ENCODE measurements at regions not wholly inside any gene's neighbourhood (a gene's known extent, or its start where the extent isn't known, plus 50 kb on each side); places are given as distances from the start of the nearest gene placed in this dataset.

DNA sequence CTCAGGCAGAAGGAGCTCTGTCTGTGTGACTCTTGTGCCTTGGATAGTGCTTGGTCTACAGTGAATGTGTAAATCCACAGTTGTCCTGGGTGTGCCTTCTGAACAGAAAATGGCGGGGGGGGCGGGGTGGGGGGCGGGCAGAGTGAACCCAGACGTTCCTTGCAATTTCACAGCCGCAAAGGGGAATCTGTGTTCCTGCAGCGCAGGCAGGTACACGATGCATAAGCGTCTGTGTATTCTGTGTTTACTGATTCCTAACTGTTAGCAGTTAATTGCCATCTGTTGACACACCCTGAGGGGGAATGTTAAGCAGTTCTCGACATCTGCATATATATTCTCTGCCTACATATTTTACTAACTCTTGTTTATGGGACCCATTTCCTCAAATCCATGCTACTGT lies 123.5 kb upstream of the ZFHX3 start:
- peak; percentile 3 for DNase-seq

DNA sequence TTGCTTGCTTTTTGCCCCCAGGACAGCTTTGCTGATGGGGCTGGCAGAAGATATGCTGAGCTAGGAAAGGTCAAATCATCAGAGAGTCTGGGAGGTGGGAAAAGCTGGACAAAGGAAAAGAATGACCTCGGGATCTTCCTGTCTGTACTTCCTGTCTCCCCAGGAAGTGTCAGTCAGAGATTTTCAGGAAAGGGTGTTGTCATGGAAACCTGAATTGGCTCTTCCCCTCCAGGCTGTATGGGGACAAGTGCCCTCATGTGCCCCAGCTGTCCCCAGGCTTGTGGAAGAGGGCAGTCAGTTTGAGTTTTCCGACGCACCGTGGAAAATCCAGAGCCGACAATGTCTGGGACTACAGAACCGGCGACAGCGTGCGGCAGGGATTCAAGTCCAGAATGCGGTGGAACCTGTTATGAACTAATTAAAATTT lies 122.7 kb upstream of the ZFHX3 start:
- no peak for DNase-seq

DNA sequence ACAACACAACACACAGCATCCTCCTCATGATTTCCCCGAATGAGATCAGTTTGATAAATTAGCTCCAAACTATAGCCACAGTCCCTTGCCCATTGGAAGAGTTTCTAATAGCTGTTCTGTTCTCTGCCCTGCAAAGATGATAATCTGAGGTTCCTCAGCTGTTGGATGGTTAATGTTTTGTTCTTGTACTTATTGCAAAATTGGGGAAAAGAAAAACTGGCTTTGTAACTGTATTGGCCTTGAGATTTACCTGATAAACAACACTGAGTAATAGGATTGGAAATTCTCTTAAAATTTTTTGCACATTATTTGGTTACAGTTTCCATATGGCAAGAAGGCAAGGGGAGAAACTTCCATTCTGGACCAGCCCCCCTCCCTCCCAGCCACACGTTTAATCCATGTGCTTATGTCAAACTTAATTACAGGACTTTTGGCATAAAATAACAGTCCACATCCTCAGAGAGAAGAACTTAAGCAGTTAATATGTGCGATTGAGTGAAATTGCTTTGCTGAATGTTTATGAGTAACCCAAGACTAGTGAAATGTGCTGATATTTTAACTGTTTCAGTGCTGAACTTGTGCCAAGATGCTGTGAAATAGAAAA lies 119.1 kb upstream of the ZFHX3 start:
- DNase-seq = no peak

DNA sequence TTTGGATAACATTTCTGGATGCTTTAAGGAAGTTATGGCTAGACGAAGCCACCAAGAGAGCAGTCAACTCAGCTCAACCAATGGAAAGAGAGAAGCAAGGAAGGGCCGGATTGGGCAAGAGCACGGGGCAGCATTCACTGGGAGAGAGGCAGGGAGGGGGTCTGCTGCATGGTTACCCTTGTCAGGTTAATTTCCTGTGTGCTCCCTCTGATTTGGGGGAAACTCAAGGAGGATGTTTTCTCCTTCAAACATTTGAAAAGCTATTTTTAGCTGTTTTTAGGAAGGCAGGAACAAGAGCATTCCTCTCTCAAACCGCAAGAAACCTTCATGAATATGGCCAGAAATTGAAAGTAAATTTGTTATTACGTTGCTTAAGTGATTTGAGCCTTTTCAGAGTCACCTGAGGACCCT lies 118.5 kb upstream of the ZFHX3 start:
- DNase-seq = no peak

DNA sequence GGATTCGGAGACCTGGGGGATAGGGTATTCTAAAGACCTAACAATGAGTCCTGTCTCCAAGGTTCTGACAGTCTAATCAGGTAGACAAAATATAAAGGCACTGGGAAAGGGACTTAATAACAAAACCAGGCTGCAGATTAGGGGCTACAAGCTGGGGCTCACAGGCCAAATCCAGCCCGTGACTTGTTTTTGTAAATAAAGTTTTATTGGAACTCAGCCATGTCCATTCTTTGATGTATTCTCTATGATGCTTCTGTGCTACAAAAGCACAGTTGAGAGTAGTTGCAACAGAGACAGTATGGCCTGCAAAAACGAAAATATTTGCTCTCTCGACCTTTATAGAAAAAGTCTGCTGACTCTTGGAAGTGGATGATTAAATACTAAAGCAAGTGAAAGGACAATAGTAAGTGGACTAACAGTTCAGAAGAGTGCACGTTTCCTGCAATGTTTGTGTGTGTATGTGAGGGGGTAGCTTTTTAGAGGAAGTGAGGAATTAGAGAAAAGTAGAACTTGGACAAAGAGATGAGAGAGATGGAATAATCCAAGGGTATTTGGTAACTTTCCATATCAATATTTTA lies 115.4 kb upstream of the ZFHX3 start:
- no peak for DNase-seq

DNA sequence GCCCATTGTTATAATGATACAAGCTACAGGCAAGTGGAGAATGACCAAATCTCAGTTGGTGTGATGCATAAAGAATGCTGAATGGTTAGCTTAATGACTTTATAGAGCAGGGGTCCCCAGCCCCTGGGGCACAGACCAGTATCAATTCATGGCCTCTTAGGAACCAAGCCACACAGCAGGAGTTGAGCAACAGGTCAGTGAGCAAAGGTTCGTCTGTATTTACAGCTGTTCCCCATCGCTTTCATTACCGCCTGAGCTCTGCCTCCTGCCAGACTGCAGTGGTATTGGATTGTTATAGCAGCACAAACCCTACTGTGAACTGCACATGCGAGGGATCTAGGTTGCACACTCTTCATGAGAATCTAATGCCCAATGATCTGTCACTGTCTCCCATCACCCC lies 114.0 kb upstream of the ZFHX3 start:
- no peak for DNase-seq

DNA sequence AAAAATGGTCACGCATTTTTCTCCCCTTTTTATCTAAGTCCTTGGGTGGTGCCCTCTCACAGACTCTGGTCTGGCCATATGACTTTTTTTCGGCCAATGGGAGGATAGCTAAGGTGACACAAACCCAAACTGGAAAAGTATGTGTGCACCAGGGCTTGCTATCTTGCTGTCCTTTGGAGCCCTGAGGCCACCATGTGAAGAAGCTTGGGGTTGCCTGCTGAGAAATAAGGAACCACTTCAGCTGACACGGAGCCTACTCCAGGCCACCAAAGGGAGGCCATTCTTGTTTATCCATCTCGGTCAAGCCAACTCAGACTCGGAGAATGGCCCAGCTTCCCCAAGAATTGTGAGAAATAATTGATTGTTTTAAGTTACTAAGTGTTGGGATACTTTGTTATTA lies 111.4 kb upstream of the ZFHX3 start:
- DNase-seq = no peak

DNA sequence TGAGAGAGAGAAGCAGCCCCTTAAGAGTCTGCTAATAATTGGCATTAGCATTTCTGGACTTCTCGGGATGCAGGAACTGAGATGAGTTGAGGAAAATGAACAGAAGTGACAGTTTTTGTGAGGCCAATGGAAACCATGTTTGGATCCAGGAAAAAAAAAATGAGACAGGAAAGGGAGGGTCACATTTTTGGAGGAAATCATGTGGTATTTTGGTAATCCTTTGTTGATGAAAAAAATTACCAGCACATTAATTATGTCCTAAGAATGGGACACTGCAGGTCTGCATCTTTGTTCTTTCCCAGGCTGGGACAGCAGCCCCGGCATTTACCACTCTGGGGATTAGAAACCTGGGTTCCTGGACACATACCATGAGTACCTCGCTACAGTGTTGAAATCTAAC lies 109.9 kb upstream of the ZFHX3 start:
- no peak for DNase-seq

DNA sequence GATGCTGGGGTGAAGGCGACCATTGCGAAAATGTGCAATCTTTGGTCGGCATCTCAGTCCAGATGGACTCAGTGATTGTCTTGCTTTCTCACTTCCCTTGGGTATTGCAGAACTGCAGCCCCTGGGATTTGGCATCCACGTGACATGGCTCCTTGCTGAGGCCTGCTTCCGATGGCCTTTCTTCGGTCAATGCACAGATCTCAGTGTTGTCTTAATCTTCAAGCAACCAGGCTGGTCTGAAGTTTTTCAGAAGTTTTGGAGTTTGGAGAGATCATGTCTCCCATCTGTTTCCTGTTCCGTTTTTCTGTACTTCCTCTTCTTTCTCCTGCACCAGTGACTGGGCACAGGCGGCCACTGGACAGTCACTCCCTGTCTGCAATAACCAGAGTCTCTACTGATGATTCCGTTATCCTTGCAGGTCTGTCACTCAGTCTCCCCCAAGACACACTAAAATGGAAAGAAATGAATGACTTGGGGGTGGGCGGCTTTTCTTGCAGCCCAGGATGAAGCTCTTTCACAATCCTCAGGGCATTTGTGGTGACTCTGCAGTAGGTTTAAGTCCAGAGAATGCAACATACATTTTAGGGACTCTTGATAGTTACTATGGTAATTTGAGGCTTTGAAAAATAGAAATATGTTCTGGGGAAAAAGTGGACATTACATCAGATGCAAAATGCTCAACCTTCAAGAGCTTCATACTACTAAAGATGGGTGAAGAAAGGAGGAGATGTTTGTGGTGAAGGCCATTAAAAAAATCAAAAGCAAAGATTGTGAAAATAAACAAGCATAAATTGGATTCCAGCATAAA lies 106.3 kb upstream of the ZFHX3 start:
- DNase-seq = no peak

DNA sequence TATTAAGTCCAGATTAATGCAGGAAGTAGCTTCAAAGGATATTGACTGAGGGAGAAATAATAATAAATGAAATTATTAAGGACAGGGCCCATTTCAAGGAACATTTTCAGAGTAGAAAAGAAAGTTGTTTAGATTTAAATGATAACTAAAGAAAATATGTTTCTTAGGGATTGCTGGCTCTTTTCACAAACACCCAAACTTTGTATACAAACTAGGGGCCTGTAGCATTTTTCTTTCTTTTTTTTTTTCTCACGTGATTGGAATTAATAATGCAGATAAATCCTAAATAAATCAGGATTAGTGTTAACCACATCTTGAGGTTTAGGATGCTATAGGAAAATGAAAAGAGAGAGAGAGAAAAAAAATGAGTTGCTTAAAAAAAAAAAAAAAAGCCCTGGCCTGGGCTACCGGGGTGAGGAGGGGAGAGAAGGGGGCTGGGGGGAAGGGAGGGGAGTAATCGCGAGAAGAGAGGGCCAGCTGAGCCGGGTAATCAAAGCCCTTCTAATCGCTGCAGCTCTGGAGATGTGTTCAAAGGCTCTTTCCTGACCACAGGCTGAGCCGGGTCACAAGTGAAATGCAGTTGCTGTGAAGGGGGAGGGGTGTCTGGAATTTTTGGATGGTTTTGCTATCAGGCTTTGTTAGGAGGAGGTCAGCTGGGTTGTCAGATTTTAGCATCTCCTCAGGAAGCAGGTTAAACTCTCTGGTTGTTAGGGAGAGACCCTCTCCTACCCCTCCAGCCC lies 104.6 kb upstream of the ZFHX3 start:
- DNase-seq = no peak

DNA sequence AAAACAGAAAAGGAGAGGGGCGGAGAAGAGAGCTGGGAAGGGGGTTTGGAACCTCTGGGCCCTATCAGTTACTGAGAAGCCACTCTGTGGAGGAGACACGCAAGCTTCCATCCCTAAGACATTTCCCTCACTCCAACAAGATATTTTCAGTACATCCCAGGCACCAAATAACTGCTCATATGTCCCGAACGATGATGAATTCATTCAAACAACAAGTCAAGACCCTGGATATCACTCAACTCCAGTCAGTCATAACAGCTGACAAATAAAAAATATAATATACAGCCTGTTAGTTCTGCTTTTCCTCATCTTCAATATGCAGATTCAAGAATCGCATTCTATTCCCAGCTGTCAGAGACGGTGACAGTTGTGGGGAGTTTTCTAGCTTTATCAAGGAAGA lies 104.0 kb upstream of the ZFHX3 start:
- DNase-seq = no peak

DNA sequence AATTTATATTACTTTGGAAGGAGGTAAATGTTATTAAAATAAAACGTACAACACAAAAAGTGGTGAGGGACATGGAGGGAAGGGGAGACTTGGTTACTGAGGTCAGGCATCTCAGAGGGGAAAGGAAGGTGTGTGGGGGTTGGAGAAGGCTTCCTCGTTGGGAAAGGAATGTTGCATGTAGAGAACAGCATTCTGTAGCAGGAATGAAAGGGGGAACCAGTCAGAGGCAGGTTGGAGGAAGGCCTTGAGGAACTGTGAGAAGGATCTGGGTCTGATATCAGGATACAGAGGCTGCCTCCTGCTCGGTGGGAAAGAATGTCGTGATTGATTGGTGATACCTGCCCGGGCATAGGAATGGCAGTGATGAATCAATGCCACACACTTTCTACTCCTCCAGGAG lies 103.3 kb upstream of the ZFHX3 start:
- no peak for DNase-seq

DNA sequence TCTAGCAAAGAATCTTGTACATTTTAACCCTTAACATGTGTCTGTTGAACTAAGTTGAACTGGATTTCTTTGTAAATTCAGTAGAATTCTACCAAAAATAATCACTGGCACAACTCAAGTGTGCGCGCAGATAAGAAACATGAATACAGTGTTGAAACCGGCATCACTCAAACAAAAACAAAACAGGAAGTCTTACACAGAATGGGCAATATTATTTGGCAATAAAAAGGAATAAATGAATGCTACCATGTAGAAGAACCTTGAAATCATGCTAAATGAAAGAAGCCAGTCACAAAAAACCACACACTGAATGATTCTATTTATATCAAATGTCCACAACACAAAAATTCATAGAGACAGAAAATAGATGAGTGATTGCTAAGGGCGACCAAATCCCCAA lies 102.9 kb upstream of the ZFHX3 start:
- DNase-seq = no peak

DNA sequence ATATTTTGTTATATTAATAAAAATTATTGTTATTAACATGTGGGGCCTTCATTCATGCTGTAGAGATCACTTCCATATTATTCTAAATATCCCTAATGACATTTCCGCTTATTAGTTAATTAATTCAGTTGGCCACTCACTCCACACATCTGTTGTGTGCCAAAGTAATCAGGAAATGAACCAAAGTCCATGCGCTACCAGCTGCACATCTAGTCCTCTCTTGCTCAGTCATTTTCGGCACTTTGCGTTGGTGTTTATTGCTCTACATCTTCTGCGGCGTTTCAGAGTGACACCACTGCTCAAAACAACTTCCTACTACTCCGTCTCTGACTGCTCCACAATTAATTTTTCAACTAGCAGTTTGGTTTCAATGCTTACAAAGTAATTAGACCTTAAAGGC lies 101.4 kb upstream of the ZFHX3 start:
- no peak for DNase-seq

DNA sequence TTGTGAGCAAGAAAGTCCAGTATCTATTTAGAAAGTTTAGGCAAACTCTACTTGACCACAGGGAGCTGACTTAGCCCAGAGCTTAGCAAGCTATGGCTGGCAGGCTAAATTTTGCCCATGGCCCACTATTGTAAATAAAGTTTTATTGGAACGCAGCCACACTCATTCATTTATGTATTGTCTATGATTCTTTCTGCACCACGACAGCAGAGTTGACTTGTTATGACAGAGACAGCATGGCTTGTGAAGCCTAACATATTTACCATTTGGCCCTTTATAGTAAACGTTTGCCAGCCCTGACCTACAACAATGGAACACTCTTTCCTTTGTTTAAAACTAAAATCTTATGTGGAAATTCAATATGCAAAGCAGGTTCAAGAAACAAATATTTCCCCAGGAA lies 100.0 kb upstream of the ZFHX3 start:
- peak; percentile 0 for DNase-seq

DNA sequence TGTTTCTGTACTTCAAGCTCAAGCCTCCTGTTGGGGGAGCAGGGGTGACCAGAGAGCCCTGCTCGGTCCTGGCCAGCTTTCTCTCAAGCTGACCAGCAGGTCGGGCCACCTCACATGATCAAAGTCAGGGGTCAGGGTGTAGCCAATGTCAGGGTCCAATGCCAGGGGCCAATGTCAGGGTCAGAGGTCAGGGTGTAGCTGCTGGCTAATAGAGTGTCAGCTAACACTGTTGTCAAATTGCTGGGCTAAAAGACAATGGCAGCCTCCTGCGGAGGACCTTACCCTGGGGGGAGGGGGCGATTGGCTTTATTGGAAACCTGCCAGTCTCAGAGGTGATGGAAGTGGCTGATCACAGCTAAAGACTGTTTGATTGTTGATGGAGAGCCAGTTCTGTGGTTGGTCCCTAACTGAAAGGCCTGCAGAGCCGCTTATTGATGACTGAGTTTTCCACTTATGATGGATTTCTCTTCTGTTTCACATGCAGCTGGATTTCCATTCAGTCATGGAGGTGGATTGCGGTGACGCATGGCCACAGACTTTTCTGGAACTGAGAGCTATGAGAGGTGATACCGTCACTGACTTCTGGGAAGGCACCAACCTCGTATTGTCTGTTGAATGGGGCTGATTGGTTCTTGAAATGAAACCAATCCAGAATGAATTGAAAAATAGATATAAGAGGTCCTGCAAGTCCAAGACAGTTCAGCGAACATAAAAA lies 97.4 kb upstream of the ZFHX3 start:
- DNase-seq = no peak

DNA sequence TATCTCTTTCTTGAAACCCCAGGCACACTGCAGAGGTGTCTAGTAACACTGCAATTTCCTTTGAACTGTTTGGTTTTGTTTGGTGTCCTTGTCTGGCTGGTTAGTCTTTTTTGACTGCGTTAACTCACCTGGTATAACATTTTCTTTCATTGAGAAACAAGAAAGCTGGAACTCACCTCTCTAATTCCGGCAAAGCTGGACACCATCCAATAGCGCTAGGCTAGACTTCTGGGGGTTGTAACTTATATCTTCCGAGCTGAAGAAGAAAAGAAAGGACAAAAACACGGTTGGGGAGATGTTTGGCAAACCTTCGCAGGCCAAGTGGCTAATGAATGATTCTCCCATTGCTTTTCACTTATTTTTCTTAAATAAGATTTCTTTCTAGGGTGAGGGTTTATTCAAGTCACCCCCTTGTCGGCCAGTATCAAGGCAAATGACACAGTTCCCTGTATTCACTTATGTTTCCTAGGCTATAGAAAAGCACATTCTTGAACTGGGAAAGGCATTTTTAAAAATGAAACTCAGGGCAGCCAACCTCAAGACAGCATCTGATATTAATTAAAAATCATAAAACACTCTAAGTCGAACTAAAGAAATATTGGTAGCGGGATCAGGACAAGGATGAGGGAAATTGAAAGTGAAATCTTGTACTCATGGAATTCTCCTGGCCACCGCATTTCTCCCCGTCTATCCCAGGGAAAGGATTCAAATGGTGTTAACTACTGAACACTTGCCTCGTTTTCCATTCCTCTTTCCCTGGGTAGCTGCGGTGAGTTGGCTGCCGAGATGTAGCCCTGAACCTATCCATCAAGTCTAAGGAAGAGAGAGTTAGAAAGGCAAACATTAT lies 95.9 kb upstream of the ZFHX3 start:
- no peak for DNase-seq

DNA sequence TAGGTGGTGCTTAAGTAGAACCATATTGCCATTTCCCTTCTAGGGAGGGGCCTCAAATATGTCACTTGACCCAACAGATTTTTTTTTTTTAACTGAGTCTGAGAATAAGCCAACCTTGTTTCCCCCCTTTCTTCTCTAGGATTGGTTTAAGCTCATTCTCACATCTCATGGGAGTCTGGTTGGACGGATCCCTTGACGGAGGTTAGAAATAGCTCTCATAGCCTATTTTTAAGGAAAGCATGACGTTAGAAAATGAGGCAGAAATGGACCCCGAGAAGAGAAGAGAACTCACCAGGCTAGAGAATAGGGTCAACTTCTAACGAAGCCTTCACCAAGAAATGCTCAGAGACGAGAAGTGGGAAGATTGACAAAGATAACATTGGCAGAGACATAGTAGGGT lies 95.1 kb upstream of the ZFHX3 start:
- no peak for DNase-seq

DNA sequence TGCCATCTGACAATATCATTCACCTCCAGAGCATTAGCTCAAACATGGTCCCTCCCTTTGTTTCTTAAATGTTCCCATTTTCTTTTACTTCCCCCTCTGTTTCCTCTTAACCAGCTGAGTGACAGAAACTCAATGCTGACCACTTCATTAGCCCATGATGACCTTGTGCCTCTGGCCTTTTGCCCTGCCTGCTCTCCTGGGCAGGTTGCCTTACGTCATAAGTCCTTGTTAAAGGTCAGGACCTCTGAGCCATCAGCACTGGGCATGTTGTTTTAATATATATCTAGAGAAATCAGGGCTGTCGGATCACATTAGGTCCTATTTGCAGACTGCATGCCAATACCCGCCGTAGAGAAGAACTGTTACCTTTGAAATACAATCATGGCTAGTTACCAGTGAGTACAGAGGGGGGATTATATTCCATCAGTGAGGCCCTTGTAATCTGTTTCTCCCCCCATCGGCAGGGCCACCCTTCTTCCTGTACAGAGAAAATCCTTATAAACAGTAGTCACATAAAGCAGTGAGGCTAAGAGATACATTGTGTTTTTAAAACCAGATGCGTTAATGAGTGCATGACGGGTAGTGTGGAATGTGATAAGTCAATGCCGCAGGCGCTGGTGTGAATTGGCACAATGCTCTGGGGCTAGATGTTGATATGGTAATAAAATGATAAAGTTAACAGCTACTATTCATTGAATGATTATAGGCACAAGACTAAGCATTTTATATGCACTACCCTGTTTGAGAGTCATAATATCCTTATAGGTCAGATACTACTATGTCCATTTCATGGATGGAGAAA lies 94.3 kb upstream of the ZFHX3 start:
- no peak for DNase-seq

DNA sequence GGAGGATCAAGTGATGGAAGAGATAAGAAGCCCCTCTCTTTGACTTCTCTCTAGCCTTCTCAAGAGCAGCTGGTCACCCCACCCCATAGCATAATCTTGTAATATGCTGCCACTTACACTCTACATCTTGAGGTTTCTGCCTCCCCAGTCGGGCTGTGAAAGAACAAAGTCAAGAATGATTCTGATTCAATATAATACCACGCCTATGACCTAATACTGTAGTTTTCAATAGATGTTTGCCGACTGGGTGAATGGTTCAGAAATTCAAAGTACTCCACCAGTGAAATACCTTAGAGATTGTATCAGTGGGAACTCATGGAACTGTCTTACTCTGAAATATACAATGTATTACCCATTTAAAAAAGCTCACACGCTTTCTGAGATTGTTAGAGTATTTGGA lies 93.0 kb upstream of the ZFHX3 start:
- DNase-seq = no peak

DNA sequence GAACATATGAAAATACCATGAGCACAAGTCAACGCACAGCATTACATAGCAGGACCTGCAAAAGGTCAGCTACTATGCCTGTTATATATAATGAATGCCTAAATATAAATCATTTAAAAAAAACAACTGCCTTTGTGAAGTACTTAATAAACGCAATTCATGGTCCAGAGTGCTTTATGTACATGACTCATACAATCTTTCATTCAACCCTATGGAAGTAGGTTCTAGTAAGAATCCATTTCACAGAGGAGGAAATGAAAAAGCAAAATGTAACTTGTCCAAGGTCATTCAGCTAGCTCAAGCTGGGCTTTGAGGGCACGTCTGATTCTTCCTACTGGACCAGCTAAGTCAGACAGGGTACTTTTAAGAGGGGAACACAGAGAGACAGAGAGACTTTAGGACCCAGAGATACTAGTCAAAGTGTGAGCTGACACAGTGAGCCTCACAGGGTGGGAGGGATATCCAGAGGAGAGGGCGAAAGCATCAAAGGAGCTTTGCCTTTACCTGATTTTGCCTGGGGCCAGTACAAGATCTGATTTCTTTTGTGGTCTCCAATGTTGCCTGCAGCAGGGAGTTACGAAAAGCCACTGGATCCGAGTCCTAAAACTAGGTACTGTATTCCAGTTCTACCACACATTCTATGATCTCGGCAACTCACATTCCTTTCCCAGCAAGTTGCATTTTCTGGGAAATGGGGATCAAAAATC lies 83.4 kb upstream of the ZFHX3 start:
- no peak for DNase-seq

All from NCI-H1048 (cell line).